GM04503 (cell line): ENCODE measurements at regions not wholly inside any gene's neighbourhood (a gene's known extent, or its start where the extent isn't known, plus 50 kb on each side); places are given as distances from the start of the nearest gene placed in this dataset.

Experiments used
- DNase-seq: peaks from one replicate; pipeline ENCODE4 v3.0.0-alpha.2; 2012; ENCODE audit warnings: low read depth

GRCh38 chr2:187057466-187057865, 208.5 kb upstream of the ZSWIM2 start:
- DNase-seq: no peak

GRCh38 chr2:187056416-187057334, 207.7 kb upstream of the ZSWIM2 start:
- no peak for DNase-seq

DNA sequence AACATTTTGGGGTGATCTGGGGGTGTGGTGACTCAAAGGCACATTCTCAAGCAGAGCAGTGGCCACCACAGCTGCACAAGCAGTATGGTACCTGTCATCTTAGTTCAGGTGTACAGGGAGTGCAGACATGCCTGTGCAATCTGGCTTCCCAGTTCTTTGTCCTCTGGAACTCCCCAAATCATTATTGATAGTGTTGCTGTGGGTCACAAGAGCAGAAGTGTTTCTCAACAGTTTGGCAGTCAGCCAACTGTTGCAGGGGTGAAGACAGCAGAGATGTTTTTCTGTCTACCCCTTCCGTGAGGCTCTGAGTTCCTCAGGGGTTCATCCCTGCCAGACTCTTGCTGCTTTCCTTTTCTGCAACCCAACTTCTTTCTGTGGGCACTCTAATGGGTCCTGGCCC, 206.5 kb upstream of the ZSWIM2 start:
- no peak for DNase-seq

DNA sequence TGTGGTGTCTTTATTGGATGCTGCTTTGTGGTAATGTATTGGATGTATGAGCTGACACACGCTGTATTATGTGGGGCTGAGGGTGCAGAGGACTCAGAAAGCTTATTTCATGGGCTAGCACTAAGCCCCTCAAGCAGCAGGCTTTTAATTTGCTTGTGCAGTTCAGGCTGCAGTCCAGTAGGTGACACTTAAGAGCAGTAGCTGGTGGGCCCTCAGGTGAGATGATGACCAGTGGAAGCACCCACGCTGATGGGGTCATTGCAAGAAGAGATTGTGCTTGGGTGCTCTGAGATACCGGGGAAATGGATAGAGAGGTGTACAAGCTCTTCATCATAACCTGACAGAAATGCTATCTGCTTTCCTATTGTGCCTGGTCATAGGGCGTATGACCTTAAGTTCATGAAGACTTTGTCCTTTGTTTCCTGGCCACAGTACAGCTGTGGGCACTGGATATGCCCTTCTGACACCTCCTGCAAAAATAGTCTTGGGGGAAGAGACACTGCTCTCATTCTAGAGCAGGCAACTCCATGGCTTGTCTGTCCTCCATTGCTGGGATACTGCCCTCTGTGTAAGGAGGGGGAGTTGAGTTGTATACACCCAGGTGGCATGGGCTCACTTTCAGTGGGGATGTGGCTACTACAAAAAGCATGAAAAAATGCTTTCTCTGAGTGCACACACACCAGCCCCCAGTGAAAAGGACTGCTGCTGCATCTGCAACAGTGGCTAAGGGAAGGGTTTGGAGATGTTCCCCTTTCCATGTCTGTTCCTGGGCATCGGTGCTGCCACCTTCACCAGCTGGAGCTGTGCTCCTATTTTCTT, 205.7 kb upstream of the ZSWIM2 start:
- no peak for DNase-seq

- no peak for DNase-seq
These were observed 202.4 kb upstream of the ZSWIM2 start for GRCh38 chr2:187051350-187051749.

DNA sequence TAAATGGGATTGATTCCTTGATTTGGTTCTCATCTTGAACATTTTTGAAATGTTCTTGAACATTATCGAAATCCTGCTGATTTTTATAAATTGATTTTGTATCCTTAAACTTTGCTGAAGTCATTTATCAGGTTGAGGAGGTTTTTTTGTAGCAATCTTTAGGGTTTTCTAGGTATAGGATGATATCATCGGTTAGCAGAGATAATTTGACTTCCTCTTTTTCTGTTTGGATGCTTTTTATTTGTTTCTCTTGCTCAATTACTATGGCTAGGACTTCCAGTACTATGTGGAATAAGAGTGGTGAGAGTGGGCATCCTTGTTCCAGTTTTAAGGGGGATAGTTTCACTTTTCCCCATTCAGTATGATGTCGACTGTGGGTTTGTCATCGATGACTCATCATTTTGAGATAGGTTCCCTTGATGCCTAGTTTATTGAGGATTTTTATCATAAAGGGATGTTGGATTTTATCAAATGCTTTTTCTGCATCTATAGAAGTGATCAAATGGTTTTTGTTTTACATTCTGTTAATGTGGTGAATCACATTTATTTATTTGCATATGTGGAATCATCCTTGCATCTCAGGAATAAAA, 201.5 kb upstream of the ZSWIM2 start:
- DNase-seq: no peak

GRCh38 chr2:187037310-187037709, 188.3 kb upstream of the ZSWIM2 start:
- no peak for DNase-seq

DNA sequence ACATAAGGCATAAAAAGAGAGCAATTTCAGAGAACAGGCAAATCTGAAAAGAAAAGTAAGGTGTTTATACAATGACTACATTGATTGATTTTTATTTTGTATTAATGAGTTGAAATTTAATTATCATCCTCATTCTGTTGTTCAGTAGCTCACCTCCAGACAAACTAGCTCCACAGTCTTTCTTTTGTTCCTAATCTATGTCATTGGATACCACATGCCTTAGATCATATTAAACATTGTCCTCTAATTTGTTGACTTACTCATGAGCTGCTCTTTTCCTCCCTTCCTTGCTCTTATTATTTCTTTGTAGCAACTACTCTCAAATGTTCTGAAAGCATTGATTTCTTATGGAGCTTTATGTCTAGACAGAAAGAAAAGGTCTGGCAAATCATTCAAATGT, 185.5 kb upstream of the ZSWIM2 start:
- no peak for DNase-seq

DNA sequence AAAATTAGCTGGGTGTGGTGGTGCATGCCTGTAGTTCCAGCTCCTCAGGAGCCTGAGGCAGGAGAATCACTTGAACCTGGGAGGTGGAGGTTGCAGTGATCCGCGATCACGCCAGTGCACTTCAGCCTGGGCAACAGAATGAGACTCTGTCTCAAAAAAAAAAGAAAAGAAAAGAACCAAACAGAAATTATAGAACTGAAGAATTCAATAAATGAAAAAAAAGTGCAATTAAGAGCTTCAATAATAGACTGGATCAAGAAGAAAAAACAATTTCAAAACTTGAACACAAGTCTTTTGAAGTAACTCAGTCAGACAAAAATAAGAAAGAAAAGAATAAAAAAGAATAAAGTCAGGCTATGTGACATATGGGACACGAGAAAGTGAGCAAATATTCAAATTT, 175.8 kb upstream of the ZSWIM2 start:
- DNase-seq: no peak

DNA sequence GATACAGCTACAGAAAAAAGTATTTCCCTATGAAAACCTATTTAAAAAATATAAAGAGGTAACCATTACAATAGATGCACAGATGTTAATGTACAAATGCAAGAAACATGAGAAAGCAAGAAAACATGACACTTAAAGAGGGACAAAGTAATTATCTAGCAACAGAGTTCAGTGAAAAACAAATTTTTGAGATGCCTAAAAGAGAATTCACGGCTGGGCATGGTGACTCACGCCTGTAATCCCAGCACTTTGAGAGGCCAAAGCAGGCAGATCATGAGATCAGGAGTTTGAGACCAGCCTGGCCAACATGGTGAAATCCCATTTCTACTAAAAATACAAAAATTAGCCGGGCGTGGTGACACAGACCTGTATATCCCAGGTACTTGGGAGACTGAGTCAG, 175.0 kb upstream of the ZSWIM2 start:
- peak; percentile 28 for DNase-seq

- no peak for DNase-seq
These were observed 168.5 kb upstream of the ZSWIM2 start for GRCh38 chr2:187017438-187017837.

DNA sequence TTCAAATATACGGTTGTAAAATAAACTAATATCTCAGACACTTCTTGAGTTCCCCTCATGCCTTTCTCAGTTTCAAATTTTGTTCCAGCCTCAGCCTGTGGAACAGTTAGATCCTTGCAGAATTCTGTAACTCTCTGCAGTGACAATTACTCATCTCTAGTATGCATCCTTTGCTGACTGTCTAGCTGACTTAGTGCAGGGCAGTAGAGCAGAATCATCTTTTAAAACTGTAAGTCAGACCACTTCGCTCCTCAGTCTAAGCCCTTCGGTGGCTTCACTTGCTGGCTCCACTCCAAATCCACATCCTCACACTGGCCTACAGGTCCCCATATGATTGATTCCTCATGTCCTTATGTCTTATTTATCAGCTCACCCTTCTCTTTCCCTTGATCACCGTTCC, 164.1 kb upstream of the ZSWIM2 start:
- no peak for DNase-seq

DNA sequence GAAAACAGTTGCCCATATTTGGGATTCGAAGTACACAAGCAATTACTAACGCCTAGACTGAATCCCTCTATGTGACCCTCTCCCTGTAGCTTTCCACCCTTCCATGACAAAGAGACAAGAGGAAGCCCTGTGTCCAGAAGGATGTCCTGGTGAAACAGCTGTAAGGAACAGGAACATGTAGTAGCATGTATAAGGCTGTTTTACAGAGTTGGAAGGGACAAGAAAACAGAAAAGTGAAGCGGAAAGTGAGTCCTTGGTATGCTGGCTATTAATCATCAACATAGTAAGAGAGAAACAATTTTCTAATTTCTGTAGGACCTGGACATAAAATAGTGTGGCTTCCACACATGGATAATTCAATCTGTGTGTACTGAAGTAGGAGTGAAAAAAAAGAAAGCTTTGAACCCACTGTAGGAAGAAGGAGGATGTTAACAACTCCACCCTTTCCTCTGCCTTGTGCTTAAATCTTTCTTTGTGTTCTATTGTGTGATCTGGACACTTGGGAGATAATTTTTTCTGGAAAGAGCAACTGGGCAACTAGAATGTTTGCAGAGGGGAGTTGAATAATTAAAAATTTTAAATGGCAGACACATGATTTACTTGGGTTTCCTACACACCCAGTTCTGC, 162.3 kb upstream of the ZSWIM2 start:
- DNase-seq: no peak

GRCh38 chr2:187009483-187010239, 160.7 kb upstream of the ZSWIM2 start:
- DNase-seq: no peak

GRCh38 chr2:187008111-187008510, 159.1 kb upstream of the ZSWIM2 start:
- no peak for DNase-seq

GRCh38 chr2:187003611-187004010, 154.6 kb upstream of the ZSWIM2 start:
- DNase-seq: no peak

DNA sequence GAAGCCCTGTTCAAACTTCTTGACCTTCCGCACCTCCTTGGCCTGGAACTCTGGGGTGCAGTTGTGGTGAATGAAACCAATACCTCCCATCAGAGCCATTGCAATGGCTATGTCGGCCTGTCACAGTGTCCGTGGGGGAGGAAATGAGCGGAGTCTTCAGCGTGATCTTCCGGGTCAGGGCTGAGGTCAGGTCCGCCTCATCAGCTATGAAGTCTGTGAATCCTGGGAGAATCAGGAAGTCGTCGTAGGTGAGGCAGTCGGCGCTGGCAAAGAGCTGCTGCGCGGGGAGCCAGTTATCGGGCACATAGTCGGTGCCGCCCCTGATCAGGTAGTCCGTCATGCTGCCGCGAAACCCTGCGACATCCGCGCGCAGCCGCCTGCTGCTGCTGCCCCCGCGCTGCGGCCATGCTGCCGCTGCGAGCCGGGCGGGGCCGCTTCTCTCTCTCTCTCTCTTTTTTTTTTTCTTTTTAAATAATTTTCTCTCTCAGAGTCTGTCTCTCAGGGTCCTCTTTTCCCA, 154.1 kb upstream of the ZSWIM2 start:
- no peak for DNase-seq

DNA sequence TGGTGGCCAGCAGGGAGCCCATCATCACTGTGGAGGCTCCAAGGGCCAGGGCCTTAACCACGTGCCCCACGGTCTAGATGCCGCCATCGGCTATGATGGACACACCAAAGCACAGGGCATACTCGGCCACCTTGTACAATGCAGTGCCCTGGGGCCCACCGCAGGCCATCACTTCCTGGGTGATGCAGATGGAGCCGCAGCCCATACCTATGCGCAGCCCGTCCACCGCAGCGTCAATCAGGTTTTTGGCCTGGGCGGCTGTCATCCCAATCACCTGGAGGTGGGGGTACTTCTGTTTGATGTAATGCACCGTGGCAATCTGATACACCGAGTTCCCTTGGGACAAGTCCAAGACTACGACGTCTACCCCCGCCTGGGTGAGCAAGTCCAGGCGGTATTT, 153.3 kb upstream of the ZSWIM2 start:
- DNase-seq: no peak

DNA sequence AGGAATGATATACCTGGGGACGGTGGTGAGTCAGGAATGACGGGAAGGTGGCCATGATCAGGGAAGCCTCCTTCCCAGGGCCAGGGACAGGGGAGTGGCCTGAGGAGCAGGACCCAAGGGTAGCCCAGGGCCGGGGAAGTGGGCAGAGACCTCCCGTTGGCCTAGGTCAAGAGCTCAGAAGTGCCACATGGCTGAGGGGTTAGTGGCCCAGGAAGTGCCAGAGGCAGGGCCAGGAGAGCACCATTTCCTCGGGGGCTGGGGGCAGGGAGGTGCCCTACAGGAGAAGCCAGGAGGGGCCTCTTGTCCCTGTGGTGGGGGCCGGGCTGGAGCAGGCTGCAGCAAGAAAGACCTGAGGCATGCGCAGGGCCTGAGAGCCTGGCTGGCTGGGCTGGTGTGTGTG, 152.3 kb upstream of the ZSWIM2 start:
- no peak for DNase-seq

GRCh38 chr2:186995092-186995491, 146.1 kb upstream of the ZSWIM2 start:
- peak; percentile 12 for DNase-seq

GRCh38 chr2:186992597-186992996, 143.6 kb upstream of the ZSWIM2 start:
- DNase-seq: no peak
